SK-N-SH (cell line): ENCODE measurements at regions not wholly inside any gene's neighbourhood (a gene's known extent, or its start where the extent isn't known, plus 50 kb on each side); places are given as distances from the start of the nearest gene placed in this dataset.

Source experiments
- CTCF ChIA-PET: fragments of 300-600, 350-600 bp; formaldehyde crosslinking; extraction: SDS; loops from one replicate; lab custom pipeline; 2021; lab: Yijun Ruan, JAX
- POLR2A ChIA-PET: fragments of 350-600 bp; sonication (Branson Sonifier 250); formaldehyde crosslinking; extraction: SDS; loops from one replicate; lab custom pipeline; 2020; ENCODE audit warnings: antibody characterized with exemption, inconsistent platforms; lab: Yijun Ruan, JAX
- DNase-seq: peaks from one replicate; pipeline ENCODE4 v3.0.0; 2012
- H2AFZ ChIP-seq: fragments of 200-600 bp; sonication (generic); 2 replicates; pipeline ENCODE4 v1.8.1; 2016; ENCODE audit warnings: antibody characterized with exemption, mild to moderate bottlenecking, low read depth
- H3F3A ChIP-seq: fragments of 200-600 bp; sonication (generic); replicated peaks from 2 replicates; pipeline ENCODE3; 2016; ENCODE audit warnings: antibody characterized with exemption, mild to moderate bottlenecking; ENCODE audit not compliant: insufficient read depth
- H3K27ac ChIP-seq, 2 experiments: fragments of 200-500 bp in 1 of 2; fragments of 200-600 bp in 1 of 2; sonication (Bioruptor generic) in 1 of 2; sonication (generic), shearing (Covaris generic) in 1 of 2; 2 replicates each; pipeline versions ENCODE4 v1.5.1 to v1.6.1; 2014 to 2016; ENCODE audit warnings: low read depth in 2 of 2, inconsistent platforms in 1 of 2, low read length in 1 of 2, mild to moderate bottlenecking in 1 of 2, mixed read lengths in 1 of 2
- H3K27me3 ChIP-seq: fragments of 200-600 bp; sonication (generic), shearing (Covaris generic); 2 replicates; pipeline ENCODE4 v1.6.1; 2016; ENCODE audit warnings: mixed run types; ENCODE audit not compliant: insufficient read depth
- H3K36me3 ChIP-seq, 2 experiments: fragments of 200-500 bp in 1 of 2; fragments of 200-600 bp in 1 of 2; sonication (Bioruptor generic) in 1 of 2; sonication (generic) in 1 of 2; replicated peaks in 1 of 2; 2 replicates each; pipeline versions ENCODE3 to v1.5.1; 2014 to 2016; ENCODE audit warnings: low read length in 1 of 2, mild to moderate bottlenecking in 1 of 2; ENCODE audit not compliant: insufficient read depth in 2 of 2, control insufficient read depth in 1 of 2
- H3K4me1 ChIP-seq, 2 experiments: fragments of 200-500 bp in 1 of 2; fragments of 200-600 bp in 1 of 2; sonication (Bioruptor generic) in 1 of 2; sonication (generic), shearing (Covaris generic) in 1 of 2; 2 replicates each; pipeline versions ENCODE4 v1.5.1 to v1.6.1; 2014 to 2016; ENCODE audit warnings: low read depth in 1 of 2, low read length in 1 of 2, mixed run types in 1 of 2; ENCODE audit not compliant: insufficient read depth in 2 of 2, control insufficient read depth in 1 of 2
- H3K4me2 ChIP-seq: fragments of 200-600 bp; sonication (generic), shearing (Covaris generic); 2 replicates; pipeline ENCODE4 v1.6.1; 2017; ENCODE audit warnings: mixed run types
- H3K4me3 ChIP-seq, 2 experiments: fragments of 200-500 bp in 1 of 2; fragments of 200-600 bp in 1 of 2; sonication (Bioruptor generic) in 1 of 2; sonication (generic), shearing (Covaris generic) in 1 of 2; 2 replicates each; pipeline versions ENCODE4 v1.5.1 to v1.8.1; 2014 to 2016; ENCODE audit warnings: low read depth in 2 of 2, inconsistent platforms in 1 of 2, low read length in 1 of 2, mild to moderate bottlenecking in 1 of 2, mixed read lengths in 1 of 2, moderate library complexity in 1 of 2
- H3K79me2 ChIP-seq: fragments of 200-600 bp; sonication (generic); 2 replicates; pipeline ENCODE4 v1.8.1; 2017; ENCODE audit warnings: mild to moderate bottlenecking; ENCODE audit not compliant: insufficient read depth
- H3K9ac ChIP-seq: fragments of 200-600 bp; sonication (generic); 2 replicates; pipeline ENCODE4 v1.6.1; 2017; ENCODE audit warnings: mixed run types
- H3K9me2 ChIP-seq: fragments of 200-600 bp; sonication (generic); 2 replicates; pipeline ENCODE4 v1.6.1; 2017; ENCODE audit warnings: mixed run types
- H3K9me3 ChIP-seq: fragments of 200-600 bp; sonication (generic); 2 replicates; pipeline ENCODE4 v1.6.1; 2017; ENCODE audit warnings: mixed run types, mild to moderate bottlenecking, moderate library complexity
- H4K20me1 ChIP-seq: fragments of 200-600 bp; sonication (generic); 2 replicates; pipeline ENCODE4 v1.6.1; 2017; ENCODE audit warnings: mild to moderate bottlenecking, mixed run types; ENCODE audit not compliant: insufficient read depth
- CHD2 ChIP-seq: fragments of 150-350 bp; IDR thresholded peaks from 2 replicates; pipeline ENCODE4 v1.6.1; 2018; ENCODE audit warnings: low read length; ENCODE audit not compliant: partially characterized antibody
- ELF1 ChIP-seq: IDR thresholded peaks from 2 replicates; pipeline ENCODE4 v1.4.0; 2012
- EZH2phosphoT487 ChIP-seq: fragments of 200-600 bp; sonication (generic); IDR thresholded peaks from 2 replicates; pipeline ENCODE4 v1.6.1; 2017; ENCODE audit warnings: low read depth, mixed run types, mild to moderate bottlenecking, antibody characterized with exemption, moderate library complexity, borderline replicate concordance
- FOSL2 ChIP-seq: IDR thresholded peaks from 2 replicates; pipeline ENCODE4 v1.4.0; 2012; ENCODE audit warnings: low read depth, mild to moderate bottlenecking, moderate library complexity, borderline replicate concordance
- FOXM1 ChIP-seq: IDR thresholded peaks from 2 replicates; pipeline ENCODE4 v1.4.0; 2012; ENCODE audit warnings: low read depth, mild to moderate bottlenecking
- GABPA ChIP-seq: IDR thresholded peaks from 2 replicates; pipeline ENCODE4 v1.4.0; 2012; ENCODE audit warnings: low read depth, mild to moderate bottlenecking
- GATA2 ChIP-seq: sonication (generic); formaldehyde crosslinking; IDR thresholded peaks from 2 replicates; pipeline ENCODE4 v1.5.0; 2020; ENCODE audit warnings: mild to moderate bottlenecking, missing genetic modification reagents
- MXI1 ChIP-seq: IDR thresholded peaks from 2 replicates; pipeline ENCODE4 v1.6.1; 2012; ENCODE audit warnings: mild to moderate bottlenecking, low read depth, low read length, improper control_type of control experiment
- NFIC ChIP-seq: IDR thresholded peaks from 2 replicates; pipeline ENCODE4 v1.4.0; 2012; ENCODE audit warnings: borderline replicate concordance
- NRF1 ChIP-seq: IDR thresholded peaks from 2 replicates; pipeline ENCODE4 v1.6.1; 2012; ENCODE audit warnings: low read depth, mild to moderate bottlenecking, low read length
- RXRA ChIP-seq: IDR thresholded peaks from 2 replicates; pipeline ENCODE4 v1.4.0; 2012; ENCODE audit warnings: low read depth, mild to moderate bottlenecking, borderline replicate concordance
- TAF1 ChIP-seq: IDR thresholded peaks from 2 replicates; pipeline ENCODE4 v1.6.1; 2012; ENCODE audit warnings: low read depth, mild to moderate bottlenecking, low read length, moderate library complexity, borderline replicate concordance
- TCF12 ChIP-seq: IDR thresholded peaks from 2 replicates; pipeline ENCODE4 v1.4.0; 2012
- TEAD4 ChIP-seq: IDR thresholded peaks from 2 replicates; pipeline ENCODE4 v1.4.0; 2012; ENCODE audit warnings: mild to moderate bottlenecking, borderline replicate concordance; ENCODE audit not compliant: insufficient read depth
- WGBS: methylation state at CpG from one replicate; pipeline ENCODE4 v1.1.6; 2017; ENCODE audit warnings: low lambda C conversion rate; 5-methylcytosine and 5-hydroxymethylcytosine counted together
- TF ChIP-seq, protein P1 (sequence below): IDR thresholded peaks from 2 replicates; pipeline ENCODE4 v1.4.0; 2012; ENCODE audit warnings: low read depth, borderline replicate concordance
- TF ChIP-seq, protein P2 (sequence below): IDR thresholded peaks from 2 replicates; pipeline ENCODE4 v1.6.1; 2012; ENCODE audit warnings: mild to moderate bottlenecking, low read depth, low read length, moderate library complexity
- TF ChIP-seq, protein P3 (sequence below): IDR thresholded peaks from 2 replicates; pipeline ENCODE4 v1.4.0; 2012; ENCODE audit warnings: low read depth
- TF ChIP-seq, protein P4 (sequence below): IDR thresholded peaks from 2 replicates; pipeline ENCODE4 v1.4.0; 2012; ENCODE audit warnings: low read depth, borderline replicate concordance
- TF ChIP-seq, protein P5 (sequence below): IDR thresholded peaks from 2 replicates; pipeline ENCODE4; 2012
- TF ChIP-seq, protein P6 (sequence below): fragments of 150-350 bp; IDR thresholded peaks from 2 replicates; pipeline ENCODE4 v1.6.1; 2017; ENCODE audit warnings: antibody characterized with exemption, low read length, low read depth, borderline replicate concordance

DNA sequence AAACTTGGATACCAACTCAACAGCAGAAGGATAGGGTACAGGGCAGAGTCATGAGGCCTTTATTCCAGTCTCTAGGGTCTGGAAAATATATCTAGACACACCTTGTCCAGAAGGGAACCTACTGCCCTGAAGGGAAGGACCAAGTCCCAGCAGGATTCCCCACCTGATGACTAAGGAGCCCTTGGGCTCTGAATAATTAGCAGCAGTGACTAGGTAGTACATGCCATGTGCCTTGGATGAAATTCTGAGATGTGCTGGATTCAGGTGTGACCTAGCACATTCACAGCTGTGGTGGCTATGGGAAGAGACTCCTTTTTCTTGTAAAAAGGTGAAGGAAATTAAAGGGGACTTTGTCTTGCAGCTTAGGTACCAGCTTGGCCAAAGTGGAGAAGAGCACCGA lies 364.3 kb upstream of the PTCHD4 start:
- Histone ChIP-seq H3K9me2 (no peaks in the 10 kb centered on the region), H3K27ac (no peak overlapping the region), H4K20me1 (no peaks in the 10 kb centered on the region), H3K9ac (no peak overlapping the region), H3K36me3 (no peaks in the 10 kb centered on the region), H3K4me2 (no peak overlapping the region), H3K79me2 (no peaks in the 10 kb centered on the region), H3K27me3 (no peaks in the 10 kb centered on the region), H3K4me3 (no peak overlapping the region), H3K4me1 (no peaks in the 10 kb centered on the region), H3F3A (no peaks in the 10 kb centered on the region), H3K9me3 (no peaks in the 10 kb centered on the region), H2AFZ (no peak overlapping the region)
- 75% methylated on average over 1 of the region's 1 CpG for WGBS
- CTCF ChIA-PET = interaction anchor here (1.7 kb wide), 1 partner anchor 687 kb away, joined by 7 read pairs; no protein-coding TSS in a partner anchor
- TF ChIP-seq CHD2 (no peak), TEAD4 (no peak), EZH2phosphoT487 (no peak), NRF1 (no peak), TCF12 (no peak), NFIC (no peak), RXRA (no peak), MXI1 (no peak), GABPA (no peak), GATA2 (CRISPR knock-in tag) (no peak), FOSL2 (no peak), ELF1 (no peak), TAF1 (no peak), FOXM1 (no peak)
- TF ChIP-seq, protein P1, sequence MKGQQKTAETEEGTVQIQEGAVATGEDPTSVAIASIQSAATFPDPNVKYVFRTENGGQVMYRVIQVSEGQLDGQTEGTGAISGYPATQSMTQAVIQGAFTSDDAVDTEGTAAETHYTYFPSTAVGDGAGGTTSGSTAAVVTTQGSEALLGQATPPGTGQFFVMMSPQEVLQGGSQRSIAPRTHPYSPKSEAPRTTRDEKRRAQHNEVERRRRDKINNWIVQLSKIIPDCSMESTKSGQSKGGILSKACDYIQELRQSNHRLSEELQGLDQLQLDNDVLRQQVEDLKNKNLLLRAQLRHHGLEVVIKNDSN = no peak
- TF ChIP-seq, protein P2, sequence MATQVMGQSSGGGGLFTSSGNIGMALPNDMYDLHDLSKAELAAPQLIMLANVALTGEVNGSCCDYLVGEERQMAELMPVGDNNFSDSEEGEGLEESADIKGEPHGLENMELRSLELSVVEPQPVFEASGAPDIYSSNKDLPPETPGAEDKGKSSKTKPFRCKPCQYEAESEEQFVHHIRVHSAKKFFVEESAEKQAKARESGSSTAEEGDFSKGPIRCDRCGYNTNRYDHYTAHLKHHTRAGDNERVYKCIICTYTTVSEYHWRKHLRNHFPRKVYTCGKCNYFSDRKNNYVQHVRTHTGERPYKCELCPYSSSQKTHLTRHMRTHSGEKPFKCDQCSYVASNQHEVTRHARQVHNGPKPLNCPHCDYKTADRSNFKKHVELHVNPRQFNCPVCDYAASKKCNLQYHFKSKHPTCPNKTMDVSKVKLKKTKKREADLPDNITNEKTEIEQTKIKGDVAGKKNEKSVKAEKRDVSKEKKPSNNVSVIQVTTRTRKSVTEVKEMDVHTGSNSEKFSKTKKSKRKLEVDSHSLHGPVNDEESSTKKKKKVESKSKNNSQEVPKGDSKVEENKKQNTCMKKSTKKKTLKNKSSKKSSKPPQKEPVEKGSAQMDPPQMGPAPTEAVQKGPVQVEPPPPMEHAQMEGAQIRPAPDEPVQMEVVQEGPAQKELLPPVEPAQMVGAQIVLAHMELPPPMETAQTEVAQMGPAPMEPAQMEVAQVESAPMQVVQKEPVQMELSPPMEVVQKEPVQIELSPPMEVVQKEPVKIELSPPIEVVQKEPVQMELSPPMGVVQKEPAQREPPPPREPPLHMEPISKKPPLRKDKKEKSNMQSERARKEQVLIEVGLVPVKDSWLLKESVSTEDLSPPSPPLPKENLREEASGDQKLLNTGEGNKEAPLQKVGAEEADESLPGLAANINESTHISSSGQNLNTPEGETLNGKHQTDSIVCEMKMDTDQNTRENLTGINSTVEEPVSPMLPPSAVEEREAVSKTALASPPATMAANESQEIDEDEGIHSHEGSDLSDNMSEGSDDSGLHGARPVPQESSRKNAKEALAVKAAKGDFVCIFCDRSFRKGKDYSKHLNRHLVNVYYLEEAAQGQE = no peak
- TF ChIP-seq, protein P3, sequence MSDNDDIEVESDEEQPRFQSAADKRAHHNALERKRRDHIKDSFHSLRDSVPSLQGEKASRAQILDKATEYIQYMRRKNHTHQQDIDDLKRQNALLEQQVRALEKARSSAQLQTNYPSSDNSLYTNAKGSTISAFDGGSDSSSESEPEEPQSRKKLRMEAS = no peak
- TF ChIP-seq, protein P4, sequence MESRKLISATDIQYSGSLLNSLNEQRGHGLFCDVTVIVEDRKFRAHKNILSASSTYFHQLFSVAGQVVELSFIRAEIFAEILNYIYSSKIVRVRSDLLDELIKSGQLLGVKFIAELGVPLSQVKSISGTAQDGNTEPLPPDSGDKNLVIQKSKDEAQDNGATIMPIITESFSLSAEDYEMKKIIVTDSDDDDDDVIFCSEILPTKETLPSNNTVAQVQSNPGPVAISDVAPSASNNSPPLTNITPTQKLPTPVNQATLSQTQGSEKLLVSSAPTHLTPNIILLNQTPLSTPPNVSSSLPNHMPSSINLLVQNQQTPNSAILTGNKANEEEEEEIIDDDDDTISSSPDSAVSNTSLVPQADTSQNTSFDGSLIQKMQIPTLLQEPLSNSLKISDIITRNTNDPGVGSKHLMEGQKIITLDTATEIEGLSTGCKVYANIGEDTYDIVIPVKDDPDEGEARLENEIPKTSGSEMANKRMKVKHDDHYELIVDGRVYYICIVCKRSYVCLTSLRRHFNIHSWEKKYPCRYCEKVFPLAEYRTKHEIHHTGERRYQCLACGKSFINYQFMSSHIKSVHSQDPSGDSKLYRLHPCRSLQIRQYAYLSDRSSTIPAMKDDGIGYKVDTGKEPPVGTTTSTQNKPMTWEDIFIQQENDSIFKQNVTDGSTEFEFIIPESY = no peak
- TF ChIP-seq, protein P5, sequence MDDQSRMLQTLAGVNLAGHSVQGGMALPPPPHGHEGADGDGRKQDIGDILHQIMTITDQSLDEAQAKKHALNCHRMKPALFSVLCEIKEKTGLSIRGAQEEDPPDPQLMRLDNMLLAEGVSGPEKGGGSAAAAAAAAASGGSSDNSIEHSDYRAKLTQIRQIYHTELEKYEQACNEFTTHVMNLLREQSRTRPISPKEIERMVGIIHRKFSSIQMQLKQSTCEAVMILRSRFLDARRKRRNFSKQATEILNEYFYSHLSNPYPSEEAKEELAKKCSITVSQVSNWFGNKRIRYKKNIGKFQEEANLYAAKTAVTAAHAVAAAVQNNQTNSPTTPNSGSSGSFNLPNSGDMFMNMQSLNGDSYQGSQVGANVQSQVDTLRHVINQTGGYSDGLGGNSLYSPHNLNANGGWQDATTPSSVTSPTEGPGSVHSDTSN = no peak
- TF ChIP-seq, protein P6, sequence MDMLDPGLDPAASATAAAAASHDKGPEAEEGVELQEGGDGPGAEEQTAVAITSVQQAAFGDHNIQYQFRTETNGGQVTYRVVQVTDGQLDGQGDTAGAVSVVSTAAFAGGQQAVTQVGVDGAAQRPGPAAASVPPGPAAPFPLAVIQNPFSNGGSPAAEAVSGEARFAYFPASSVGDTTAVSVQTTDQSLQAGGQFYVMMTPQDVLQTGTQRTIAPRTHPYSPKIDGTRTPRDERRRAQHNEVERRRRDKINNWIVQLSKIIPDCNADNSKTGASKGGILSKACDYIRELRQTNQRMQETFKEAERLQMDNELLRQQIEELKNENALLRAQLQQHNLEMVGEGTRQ = no peak
- POLR2A ChIA-PET = no interaction called here
- DNase-seq = no peak
